Fibroblast of lung (primary cell): ENCODE measurements at regions not wholly inside any gene's neighbourhood (a gene's known extent, or its start where the extent isn't known, plus 50 kb on each side); places are given as distances from the start of the nearest gene placed in this dataset.

Experiments
- DNase-seq, 2 donors: peaks; one replicate each; pipeline versions ENCODE4 v3.0.0 to v3.0.0-alpha.2; 2010; ENCODE audit warnings: low read depth in 2 of 2
- H2AFZ ChIP-seq: 2 replicates; pipeline ENCODE4 v1.5.1; 2012; ENCODE audit warnings: low read length, control low read depth, inconsistent platforms
- H3K27ac ChIP-seq: 2 replicates; pipeline ENCODE4 v1.5.1; 2011; ENCODE audit warnings: low read length, control low read depth; ENCODE audit not compliant: insufficient read depth
- H3K27me3 ChIP-seq: 2 replicates; pipeline ENCODE4 v1.5.1; 2011; ENCODE audit warnings: mild to moderate bottlenecking, low read length; ENCODE audit not compliant: control insufficient read depth, insufficient read depth
- H3K36me3 ChIP-seq: 2 replicates; pipeline ENCODE4 v1.5.1; 2011; ENCODE audit warnings: low read length; ENCODE audit not compliant: control insufficient read depth, insufficient read depth
- H3K4me1 ChIP-seq: 2 replicates; pipeline ENCODE4 v1.5.1; 2011; ENCODE audit warnings: low read length; ENCODE audit not compliant: control insufficient read depth, insufficient read depth; ENCODE audit errors: extremely low read depth
- H3K4me2 ChIP-seq: 2 replicates; pipeline ENCODE4 v1.5.1; 2011; ENCODE audit warnings: low read length, control low read depth; ENCODE audit not compliant: insufficient read depth; ENCODE audit errors: extremely low read depth
- H3K4me3 ChIP-seq, 4 experiments: fragments of 200-600 bp in 1 of 4; sonication (generic) in 1 of 4; replicated peaks in 1 of 4; 2 replicates each; pipeline ENCODE4 v1.5.1; 2011 to 2016; ENCODE audit warnings: low read length in 4 of 4, low read depth in 3 of 4, mild to moderate bottlenecking in 3 of 4, control low read depth in 2 of 4, inconsistent platforms in 1 of 4, mixed read lengths in 1 of 4; ENCODE audit not compliant: insufficient read depth in 1 of 4; ENCODE audit errors: control extremely low read depth in 1 of 4
- H3K79me2 ChIP-seq: 2 replicates; pipeline ENCODE4 v1.5.1; 2012; ENCODE audit warnings: mild to moderate bottlenecking, low read length, inconsistent platforms; ENCODE audit not compliant: control insufficient read depth, insufficient read depth
- H3K9ac ChIP-seq: 2 replicates; pipeline ENCODE4 v1.5.1; 2011; ENCODE audit warnings: mild to moderate bottlenecking, low read length, control low read depth; ENCODE audit not compliant: insufficient read depth
- H3K9me3 ChIP-seq: 2 replicates; pipeline ENCODE4 v1.5.1; 2012; ENCODE audit warnings: low read depth, low read length; ENCODE audit not compliant: control insufficient read depth, insufficient read depth
- H4K20me1 ChIP-seq: 2 replicates; pipeline ENCODE4 v1.5.1; 2011; ENCODE audit warnings: low read length; ENCODE audit not compliant: control insufficient read depth, insufficient read depth; ENCODE audit errors: extremely low read depth
- CTCF ChIP-seq, 2 donors: IDR thresholded peaks in 1 of 2; conservative IDR thresholded peaks in 1 of 2; 1 replicate in 1 of 2; 2 replicates in 1 of 2; pipeline ENCODE4 v1.5.1; 2011 to 2012; ENCODE audit warnings: low read length in 2 of 2, control low read depth in 1 of 2, inconsistent platforms in 1 of 2, low read depth in 1 of 2, mild to moderate bottlenecking in 1 of 2
- EZH2 ChIP-seq: IDR thresholded peaks from 2 replicates; pipeline ENCODE4 v1.5.1; 2012; ENCODE audit warnings: low read length, control low read depth, mild to moderate bottlenecking; ENCODE audit errors: missing control alignments

- Histone ChIP-seq H4K20me1 (no peaks in the 10 kb centered on the region), H3K27ac (no peak overlapping the region), H2AFZ (no peak overlapping the region), H3K27me3 (no peaks in the 10 kb centered on the region), H3K36me3 (no peaks in the 10 kb centered on the region), H3K9me3 (no peaks in the 10 kb centered on the region), H3K79me2 (no peaks in the 10 kb centered on the region), H3K4me2 (no peak overlapping the region), H3K4me1 (no peaks in the 10 kb centered on the region), H3K4me3 (no peak overlapping the region), H3K9ac (no peak overlapping the region)
- TF ChIP-seq CTCF (conservative IDR thresholded peaks at IDR 0.05 in 1 of 2, IDR thresholded peaks at IDR 0.05 in 1 of 2; ENCODE audit: low read depth in 1 of 2, low read length in 2 of 2): no peak
- no peak for TF ChIP-seq EZH2
- no peak for DNase-seq
Observed at GRCh38 chr22:49037701-49038245, 789.9 kb downstream of the BRD1 start.

- Histone ChIP-seq H3K27me3 (no peaks in the 10 kb centered on the region), H3K9me3 (no peaks in the 10 kb centered on the region), H3K36me3 (no peaks in the 10 kb centered on the region), H4K20me1 (no peaks in the 10 kb centered on the region), H3K9ac (no peak overlapping the region), H3K4me1 (no peaks in the 10 kb centered on the region), H3K4me3 (no peak overlapping the region), H3K27ac (no peak overlapping the region), H3K4me2 (no peak overlapping the region), H3K79me2 (no peaks in the 10 kb centered on the region), H2AFZ (no peak overlapping the region)
- DNase-seq: no peak
- TF ChIP-seq EZH2: no peak
- TF ChIP-seq CTCF (conservative IDR thresholded peaks at IDR 0.05 in 1 of 2, IDR thresholded peaks at IDR 0.05 in 1 of 2; ENCODE audit: low read depth in 1 of 2, low read length in 2 of 2): no peak
Observed at GRCh38 chr22:49036513-49036912, 791.2 kb downstream of the BRD1 start.

- Histone ChIP-seq H3K9ac (no peak overlapping the region), H3K4me1 (no peaks in the 10 kb centered on the region), H3K79me2 (no peaks in the 10 kb centered on the region), H3K27me3 (no peaks in the 10 kb centered on the region), H3K27ac (no peak overlapping the region), H3K9me3 (no peaks in the 10 kb centered on the region), H4K20me1 (no peaks in the 10 kb centered on the region), H3K4me3 (no peak overlapping the region), H3K36me3 (no peaks in the 10 kb centered on the region), H3K4me2 (no peak overlapping the region), H2AFZ (no peak overlapping the region)
- no peak for DNase-seq
- TF ChIP-seq EZH2 (no peak), CTCF (conservative IDR thresholded peaks at IDR 0.05 in 1 of 2, IDR thresholded peaks at IDR 0.05 in 1 of 2; ENCODE audit: low read depth in 1 of 2, low read length in 2 of 2) (no peak)
Observed at GRCh38 chr22:49035818-49036457, 791.7 kb downstream of the BRD1 start.
